ENCODE measurements at regions not wholly inside any gene's neighbourhood (a gene's known extent, or its start where the extent isn't known, plus 50 kb on each side); places are given as distances from the start of the nearest gene placed in this dataset.

DNA sequence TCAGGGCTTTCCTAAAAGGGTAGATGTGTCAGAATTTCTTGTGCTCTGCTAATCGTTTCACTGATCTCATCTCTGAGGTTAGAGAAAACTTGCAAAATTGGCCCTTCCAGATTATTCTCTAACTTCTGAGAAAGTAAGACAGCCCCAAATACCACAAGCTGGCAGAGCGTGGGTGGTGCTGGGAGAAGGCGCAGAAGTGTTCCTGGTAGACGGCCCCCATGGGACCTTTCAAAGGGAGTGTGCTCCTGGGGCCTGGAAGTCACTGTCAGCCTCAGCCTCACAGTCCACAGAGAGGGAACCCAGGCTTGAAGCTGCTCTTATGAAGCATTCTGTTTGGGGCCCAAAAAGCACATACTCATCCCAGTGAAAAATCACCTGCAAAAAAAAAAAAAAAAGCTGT, 86.5 kb upstream of the PFN2 start:
- no peak for DNase-seq

- DNase-seq, result no peak
Measured at GRCh38 chr3:150055332-150055731, 84.6 kb upstream of the PFN2 start.

- DNase-seq, result no peak
Measured at GRCh38 chr3:150054635-150055034, 83.9 kb upstream of the PFN2 start.

GRCh38 chr3:150050510-150050909, 79.8 kb upstream of the PFN2 start:
- no peak for DNase-seq

DNA sequence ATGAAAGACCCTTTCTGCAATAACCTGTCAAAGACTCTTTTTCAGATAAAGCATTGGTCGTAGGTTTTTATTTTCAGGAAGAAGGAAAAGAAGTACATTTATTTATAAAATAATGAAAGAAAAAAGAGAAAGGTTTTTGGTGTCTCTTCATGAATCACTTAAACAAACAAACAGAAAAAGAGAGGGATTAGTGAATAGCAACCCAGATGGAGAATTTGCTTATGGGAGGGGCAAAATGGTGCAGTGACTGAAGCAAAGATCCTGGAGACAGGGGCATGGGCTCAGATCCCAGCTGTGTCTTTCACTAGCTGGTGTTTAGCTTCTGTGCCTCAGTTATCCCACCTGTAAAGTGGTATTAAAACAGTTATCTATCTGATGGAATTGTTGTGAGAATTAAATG, 78.6 kb upstream of the PFN2 start:
- DNase-seq, result no peak

DNA sequence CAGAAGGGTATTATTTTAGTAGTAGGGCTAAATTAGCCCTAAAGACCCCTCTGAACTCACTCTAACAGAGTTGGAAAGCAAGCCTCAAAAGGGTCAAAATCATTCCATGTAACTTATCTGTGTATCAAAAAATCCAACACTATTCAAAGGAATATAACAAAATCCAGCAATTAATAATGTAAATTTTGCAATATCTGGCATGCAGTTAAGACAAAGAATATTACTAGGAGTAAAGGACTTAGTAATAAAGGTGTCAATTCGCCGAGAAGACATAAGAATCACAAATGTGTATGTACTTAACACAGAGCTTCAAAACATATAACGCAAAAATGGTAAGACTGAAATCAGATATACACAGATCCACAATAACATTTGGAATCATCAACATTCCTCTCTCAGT, 71.2 kb upstream of the PFN2 start:
- no peak for DNase-seq

DNA sequence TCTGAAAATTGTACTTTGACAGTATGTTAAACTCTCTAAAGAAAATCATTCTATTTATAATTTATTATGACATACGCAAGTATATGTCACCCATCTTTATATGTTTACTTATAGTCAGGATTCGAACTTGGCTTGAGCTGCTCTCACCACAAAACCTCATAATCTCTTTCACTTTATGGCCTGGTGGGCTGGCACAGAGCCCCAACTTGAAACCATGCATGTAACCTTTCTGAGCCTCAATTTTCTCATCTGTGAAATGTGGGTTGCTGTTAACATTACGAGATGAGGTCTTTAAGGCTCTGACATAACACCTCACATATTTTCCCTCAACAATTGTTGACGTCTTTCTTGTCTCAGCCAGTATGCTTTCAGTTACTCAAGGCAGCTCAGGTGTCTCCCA, 69.4 kb upstream of the PFN2 start:
- DNase-seq, result no peak

DNA sequence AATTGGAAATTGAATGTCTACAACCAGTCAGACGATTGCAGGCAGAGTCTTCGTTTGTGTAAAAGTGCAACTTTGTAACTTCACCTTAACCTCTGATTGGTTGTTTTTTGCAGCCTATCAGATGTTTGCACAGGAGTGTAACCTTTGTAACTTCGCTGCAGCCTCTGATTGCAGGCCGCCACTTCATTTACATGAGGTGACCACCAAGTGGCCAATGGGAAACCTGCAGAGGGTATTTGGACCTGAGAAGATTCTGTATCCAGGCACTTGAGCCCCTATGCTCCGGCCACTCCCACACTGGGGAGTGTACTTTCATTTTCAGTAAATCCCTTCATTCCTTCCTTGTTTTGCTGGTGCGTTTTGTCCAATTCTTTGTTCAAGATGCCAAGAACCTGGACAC, 68.1 kb upstream of the PFN2 start:
- DNase-seq, result no peak

DNA sequence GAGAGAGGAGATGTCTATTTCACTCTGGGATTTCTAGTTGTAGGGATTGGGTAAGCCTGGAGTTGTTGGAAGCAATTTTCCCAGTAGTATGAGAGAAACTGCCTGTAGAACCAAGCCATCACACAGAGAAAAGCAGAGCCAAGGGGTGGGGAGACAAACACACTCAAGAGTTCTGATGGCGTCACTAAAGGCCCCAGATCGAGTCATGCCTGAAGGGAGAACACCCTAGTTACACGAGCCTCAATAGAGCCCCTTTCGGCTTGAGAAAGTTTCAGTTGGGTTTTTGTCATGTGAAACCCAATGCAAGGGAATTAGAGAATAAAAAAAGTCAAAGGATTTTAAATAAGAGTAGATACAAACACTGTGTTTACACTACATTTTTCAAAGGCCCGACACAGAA, 66.1 kb upstream of the PFN2 start:
- DNase-seq, result no peak

GRCh38 chr3:150035910-150036612, 65.4 kb upstream of the PFN2 start:
- DNase-seq, result no peak

- no peak for DNase-seq
Measured at GRCh38 chr3:150035301-150035779, 64.6 kb upstream of the PFN2 start.

DNA sequence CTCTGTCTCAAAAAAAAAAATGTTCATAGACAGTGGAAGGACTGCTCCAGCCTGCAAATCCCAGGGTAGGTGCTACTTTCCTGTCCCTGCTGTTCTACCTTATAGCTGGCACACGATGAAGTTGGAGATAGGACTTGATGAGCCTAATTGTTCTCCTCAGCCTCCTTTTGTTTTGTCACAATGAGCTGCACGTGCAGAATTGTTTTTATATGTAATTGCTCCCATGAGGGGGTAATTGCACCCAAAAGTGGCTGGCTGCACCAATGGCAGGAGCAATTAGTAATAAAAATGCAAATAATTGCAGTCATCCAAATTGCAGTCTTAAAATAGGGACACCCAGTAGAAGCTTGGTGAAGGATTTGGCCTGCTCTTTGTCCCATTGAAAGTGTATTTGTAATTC, 63.0 kb upstream of the PFN2 start:
- no peak for DNase-seq

GRCh38 chr3:150030841-150031240, 60.1 kb upstream of the PFN2 start:
- DNase-seq, result no peak

DNA sequence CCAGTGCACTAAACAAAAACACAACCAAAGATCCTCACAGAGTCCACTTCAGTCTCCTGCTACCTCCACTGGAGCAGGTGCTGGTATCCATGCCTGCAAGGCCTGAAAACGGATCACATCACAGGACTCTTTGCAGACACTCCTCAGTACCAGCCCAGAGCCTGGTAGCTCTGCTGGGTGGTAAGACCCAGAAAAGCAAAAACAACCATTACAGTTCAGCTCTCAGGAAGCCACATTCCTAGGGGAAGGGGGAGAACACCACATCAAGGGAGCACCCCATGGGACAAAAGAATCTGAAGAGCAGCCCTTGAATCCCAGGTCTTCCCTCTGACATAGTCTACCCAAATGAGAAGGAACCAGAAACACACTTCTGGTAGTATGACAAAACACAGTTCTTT, 52.5 kb upstream of the PFN2 start:
- no peak for DNase-seq

GRCh38 chr3:150022381-150023238, 51.9 kb upstream of the PFN2 start:
- no peak for DNase-seq

- peak; percentile 7 for DNase-seq
Measured at GRCh38 chr3:150020527-150020926, 49.8 kb upstream of the PFN2 start.

All from T1000 (cell line).